ENCODE measurements at regions not wholly inside any gene's neighbourhood (a gene's known extent, or its start where the extent isn't known, plus 50 kb on each side); places are given as distances from the start of the nearest gene placed in this dataset.

GRCh38 chr18:61727241-61728193 is 165.3 kb downstream of the RNF152 start:
- DNase-seq (ENCODE audit: low spot score): no peak

GRCh38 chr18:61724532-61724931 is 168.3 kb downstream of the RNF152 start:
- no peak for DNase-seq (ENCODE audit: low spot score)

GRCh38 chr18:61722247-61722646 is 170.6 kb downstream of the RNF152 start:
- DNase-seq (ENCODE audit: low spot score): no peak

- no peak for DNase-seq (ENCODE audit: low spot score)
These were observed 172.3 kb downstream of the RNF152 start for GRCh38 chr18:61720496-61720895.

GRCh38 chr18:61719671-61720070 is 173.1 kb downstream of the RNF152 start:
- no peak for DNase-seq (ENCODE audit: low spot score)

GRCh38 chr18:61718944-61719343 is 173.9 kb downstream of the RNF152 start:
- DNase-seq (ENCODE audit: low spot score): no peak

GRCh38 chr18:61714421-61714820 is 178.4 kb downstream of the RNF152 start:
- DNase-seq (ENCODE audit: low spot score): no peak

GRCh38 chr18:61713502-61713901 is 179.3 kb downstream of the RNF152 start:
- DNase-seq (ENCODE audit: low spot score): no peak

- DNase-seq (ENCODE audit: low spot score): no peak
These were observed 182.7 kb downstream of the RNF152 start for GRCh38 chr18:61710082-61710620.

- peak; percentile 23 for DNase-seq (ENCODE audit: low spot score)
These were observed 186.4 kb downstream of the RNF152 start for GRCh38 chr18:61706276-61706915.

GRCh38 chr18:61703508-61703907 is 189.3 kb downstream of the RNF152 start:
- no peak for DNase-seq (ENCODE audit: low spot score)

- DNase-seq (ENCODE audit: low spot score): no peak
These were observed 190.8 kb downstream of the RNF152 start for GRCh38 chr18:61702007-61702406.

GRCh38 chr18:61699397-61700110 is 193.3 kb downstream of the RNF152 start:
- DNase-seq (ENCODE audit: low spot score): no peak

GRCh38 chr18:61697306-61697909 is 195.4 kb downstream of the RNF152 start:
- DNase-seq (ENCODE audit: low spot score): no peak

GRCh38 chr18:61694236-61694635 is 198.6 kb downstream of the RNF152 start:
- DNase-seq (ENCODE audit: low spot score): no peak

GRCh38 chr18:61690418-61691138 is 202.2 kb downstream of the RNF152 start:
- DNase-seq (ENCODE audit: low spot score): no peak

- DNase-seq (ENCODE audit: low spot score): no peak
These were observed 205.5 kb downstream of the RNF152 start for GRCh38 chr18:61687317-61687716.

GRCh38 chr18:61683856-61684255 is 209.0 kb downstream of the RNF152 start:
- no peak for DNase-seq (ENCODE audit: low spot score)

- no peak for DNase-seq (ENCODE audit: low spot score)
These were observed 211.7 kb downstream of the RNF152 start for GRCh38 chr18:61681065-61681464.

GRCh38 chr18:61679836-61680235 is 213.0 kb downstream of the RNF152 start:
- no peak for DNase-seq (ENCODE audit: low spot score)

- no peak for DNase-seq (ENCODE audit: low spot score)
These were observed 215.3 kb downstream of the RNF152 start for GRCh38 chr18:61677435-61677970.

Measured in umbilical cord (tissue), 1 donor.